MM.1S (cell line): ENCODE measurements at regions not wholly inside any gene's neighbourhood (a gene's known extent, or its start where the extent isn't known, plus 50 kb on each side); places are given as distances from the start of the nearest gene placed in this dataset.

Source experiments
- DNase-seq: peaks from one replicate; pipeline ENCODE4 v3.0.0-alpha.2; 2015
- H2AFZ ChIP-seq: fragments of 300-600 bp; sonication (generic); 2 replicates; pipeline ENCODE4 v1.6.0; 2016; ENCODE audit warnings: antibody characterized with exemption, low read length
- H3F3A ChIP-seq: fragments of 300-600 bp; sonication (generic); 2 replicates; pipeline ENCODE4 v1.6.1; 2016; ENCODE audit warnings: mild to moderate bottlenecking, antibody characterized with exemption, low read length, moderate library complexity, mixed read lengths; ENCODE audit not compliant: insufficient read depth
- H3K27ac ChIP-seq: fragments of 300-600 bp; sonication (generic); 2 replicates; pipeline ENCODE4 v1.5.1; 2016; ENCODE audit warnings: mild to moderate bottlenecking, low read length
- H3K27me3 ChIP-seq: fragments of 300-600 bp; sonication (generic); replicated peaks from 2 replicates; pipeline ENCODE4 v1.6.0; 2016; ENCODE audit warnings: low read length; ENCODE audit not compliant: insufficient read depth
- H3K36me3 ChIP-seq: fragments of 300-600 bp; sonication (generic); replicated peaks from 2 replicates; pipeline ENCODE4 v1.6.1; 2016; ENCODE audit warnings: mild to moderate bottlenecking, low read length, mixed read lengths; ENCODE audit not compliant: insufficient read depth
- H3K4me1 ChIP-seq: fragments of 300-600 bp; sonication (generic); 2 replicates; pipeline ENCODE4 v1.6.1; 2016; ENCODE audit warnings: low read length, mixed read lengths
- H3K4me2 ChIP-seq: fragments of 300-600 bp; sonication (generic); 2 replicates; pipeline ENCODE4 v1.6.0; 2016; ENCODE audit warnings: low read depth, low read length
- H3K4me3 ChIP-seq: fragments of 300-600 bp; sonication (generic); 2 replicates; pipeline ENCODE4 v1.5.1; 2016; ENCODE audit warnings: low read length, mixed read lengths
- H3K79me2 ChIP-seq: fragments of 300-600 bp; sonication (generic); 2 replicates; pipeline ENCODE4 v1.6.1; 2016; ENCODE audit warnings: mixed run types, low read length, mixed read lengths
- H3K9ac ChIP-seq: fragments of 300-600 bp; sonication (generic); 2 replicates; pipeline ENCODE4 v1.6.1; 2016; ENCODE audit warnings: low read length, mixed read lengths
- H3K9me2 ChIP-seq: fragments of 300-600 bp; sonication (generic); replicated peaks from 2 replicates; pipeline ENCODE4 v1.6.1; 2016; ENCODE audit warnings: mild to moderate bottlenecking, low read length, mixed read lengths; ENCODE audit not compliant: insufficient read depth
- H3K9me3 ChIP-seq: fragments of 300-600 bp; sonication (generic); replicated peaks from 2 replicates; pipeline ENCODE4 v1.6.1; 2016; ENCODE audit warnings: mild to moderate bottlenecking, low read length, mixed read lengths; ENCODE audit not compliant: insufficient read depth
- H4K20me1 ChIP-seq: fragments of 300-600 bp; sonication (generic); 2 replicates; pipeline ENCODE4 v1.6.1; 2016; ENCODE audit warnings: mild to moderate bottlenecking, low read length, moderate library complexity, mixed read lengths; ENCODE audit not compliant: insufficient read depth
- CTCF ChIP-seq: fragments of 300-600 bp; sonication (generic); IDR thresholded peaks from 2 replicates; pipeline ENCODE4 v1.5.1; 2016; ENCODE audit warnings: antibody characterized with exemption, low read length, mixed read lengths
- EZH2 ChIP-seq: fragments of 300-600 bp; sonication (generic); optimal IDR thresholded peaks from 2 replicates; pipeline ENCODE3; 2017; ENCODE audit warnings: low read depth, mild to moderate bottlenecking, antibody characterized with exemption, low read length, mixed read lengths
- EZH2phosphoT487 ChIP-seq: fragments of 300-600 bp; sonication (generic); IDR thresholded peaks from 2 replicates; pipeline ENCODE4 v1.6.1; 2018; ENCODE audit warnings: antibody characterized with exemption, low read length

GRCh38 chr21:27561116-27561515 lies 594.2 kb upstream of the ADAMTS5 start:
- Histone ChIP-seq H3K36me3 (no peaks in the 10 kb centered on the region), H2AFZ (no peak overlapping the region), H3K9ac (no peak overlapping the region), H3K4me1 (no peaks in the 10 kb centered on the region), H3K27ac (no peak overlapping the region), H3K27me3 (no peaks in the 10 kb centered on the region), H3K4me2 (no peak overlapping the region), H4K20me1 (no peaks in the 10 kb centered on the region), H3K4me3 (no peak overlapping the region), H3K9me2 (no peaks in the 10 kb centered on the region), H3K9me3 (no peaks in the 10 kb centered on the region), H3K79me2 (no peaks in the 10 kb centered on the region), H3F3A (no peaks in the 10 kb centered on the region)
- DNase-seq, result no peak
- TF ChIP-seq CTCF (no peak), EZH2phosphoT487 (no peak), EZH2 (no peak)

GRCh38 chr21:27557356-27557755 lies 590.5 kb upstream of the ADAMTS5 start:
- H3K27me3 ChIP-seq, result no peaks in the 10 kb centered on the region
- no peaks in the 10 kb centered on the region for H3F3A ChIP-seq
- no peak overlapping the region for H3K4me2 ChIP-seq
- H3K79me2 ChIP-seq, result no peaks in the 10 kb centered on the region
- H2AFZ ChIP-seq, result no peak overlapping the region
- H3K4me3 ChIP-seq, result no peak overlapping the region
- H4K20me1 ChIP-seq, result no peaks in the 10 kb centered on the region
- no peaks in the 10 kb centered on the region for H3K4me1 ChIP-seq
- DNase-seq, result no peak
- no peaks in the 10 kb centered on the region for H3K36me3 ChIP-seq
- H3K9ac ChIP-seq, result no peak overlapping the region
- H3K27ac ChIP-seq, result no peak overlapping the region
- no peaks in the 10 kb centered on the region for H3K9me2 ChIP-seq
- no peaks in the 10 kb centered on the region for H3K9me3 ChIP-seq
- TF ChIP-seq CTCF (no peak), EZH2 (no peak), EZH2phosphoT487 (no peak)

- no peaks in the 10 kb centered on the region for H3K9me3 ChIP-seq
- H3K79me2 ChIP-seq, result no peaks in the 10 kb centered on the region
- H3K4me3 ChIP-seq, result no peak overlapping the region
- no peak for DNase-seq
- no peaks in the 10 kb centered on the region for H3F3A ChIP-seq
- H3K4me1 ChIP-seq, result no peaks in the 10 kb centered on the region
- H4K20me1 ChIP-seq, result no peaks in the 10 kb centered on the region
- H3K4me2 ChIP-seq, result no peak overlapping the region
- H3K27me3 ChIP-seq, result no peaks in the 10 kb centered on the region
- no peak overlapping the region for H3K27ac ChIP-seq
- no peak for TF ChIP-seq EZH2phosphoT487
- no peak for TF ChIP-seq EZH2
- H3K36me3 ChIP-seq, result no peaks in the 10 kb centered on the region
- no peaks in the 10 kb centered on the region for H3K9me2 ChIP-seq
- H2AFZ ChIP-seq, result no peak overlapping the region
- H3K9ac ChIP-seq, result no peak overlapping the region
Measured at GRCh38 chr21:27555996-27556395, 589.1 kb upstream of the ADAMTS5 start.

- Histone ChIP-seq H3K4me1 (no peaks in the 10 kb centered on the region), H3K4me3 (no peak overlapping the region), H3K27me3 (no peaks in the 10 kb centered on the region), H4K20me1 (no peaks in the 10 kb centered on the region), H3F3A (no peaks in the 10 kb centered on the region), H3K9ac (no peak overlapping the region), H2AFZ (no peak overlapping the region), H3K9me2 (no peaks in the 10 kb centered on the region), H3K27ac (no peak overlapping the region), H3K4me2 (no peak overlapping the region), H3K79me2 (no peaks in the 10 kb centered on the region), H3K9me3 (no peaks in the 10 kb centered on the region), H3K36me3 (no peaks in the 10 kb centered on the region)
- DNase-seq, result no peak
- TF ChIP-seq EZH2phosphoT487 (no peak), CTCF (no peak), EZH2 (no peak)
Measured at GRCh38 chr21:27550287-27550686, 583.4 kb upstream of the ADAMTS5 start.
